HepG2 (cell line): ENCODE measurements at regions not wholly inside any gene's neighbourhood (a gene's known extent, or its start where the extent isn't known, plus 50 kb on each side); places are given as distances from the start of the nearest gene placed in this dataset.

ENCODE experiments used
- ATAC-seq: fragments of 200-7000 bp; cut with Tn5 transposase; 3 replicates; pipeline ENCODE4 v1.9.1; 2020; ENCODE audit warnings: mild to moderate bottlenecking, moderate library complexity
- BruUV-seq: library from RNA; stranded (reverse); fragments of 400-500 nt; replicated peaks from 2 replicates; lab custom pipeline; 2021; lab: Mats Ljungman, UMichigan
- CTCF ChIA-PET: fragments of 300-600 bp; formaldehyde crosslinking; extraction: SDS; loops from one replicate; lab custom pipeline; 2021; ENCODE audit warnings: low total read pairs, inconsistent platforms, low intra/inter-chr PET ratio; lab: Yijun Ruan, JAX
- POLR2A ChIA-PET: fragments of 350-600 bp; sonication (Branson Sonifier 250); formaldehyde crosslinking; loops from one replicate; lab custom pipeline; 2020; ENCODE audit warnings: antibody characterized with exemption, inconsistent platforms; lab: Yijun Ruan, JAX
- DNase-seq: peaks from one replicate; pipeline ENCODE4 v3.0.0-alpha.2; 2015; ENCODE audit warnings: low spot score
- FAIRE-seq: peaks from 3 replicates; lab custom pipeline; 2011; peaks lifted over from hg19 to GRCh38; lab: Jason Lieb, UNC
- H2AFZ ChIP-seq: one replicate; pipeline ENCODE4 v1.6.1; 2011; ENCODE audit warnings: low read length, inconsistent platforms
- H3K27ac ChIP-seq: fragments of 300-600 bp; 3 replicates; pipeline ENCODE4 v1.8.0; 2011; ENCODE audit warnings: mixed run types, mild to moderate bottlenecking, mixed read lengths, low read length, inconsistent platforms; ENCODE audit not compliant: insufficient read depth; ENCODE audit errors: extremely low read length
- H3K27me3 ChIP-seq, 2 experiments: fragments of 200-600 bp in 1 of 2; 2 replicates in 1 of 2; 3 replicates in 1 of 2; pipeline versions ENCODE4 v1.6.0 to v1.8.0; 2011; ENCODE audit warnings: low read length in 2 of 2, mild to moderate bottlenecking in 2 of 2, moderate library complexity in 2 of 2, inconsistent platforms in 1 of 2; ENCODE audit not compliant: insufficient read depth in 2 of 2, control insufficient read depth in 1 of 2
- H3K36me3 ChIP-seq, 2 experiments: fragments of 200-600 bp in 1 of 2; replicated peaks in 1 of 2; 2 replicates in 1 of 2; 3 replicates in 1 of 2; pipeline versions ENCODE4 v1.5.1 to v1.8.0; 2011; ENCODE audit warnings: low read length in 2 of 2, inconsistent platforms in 1 of 2; ENCODE audit not compliant: insufficient read depth in 2 of 2, control insufficient read depth in 1 of 2
- H3K4me1 ChIP-seq: 2 replicates; pipeline ENCODE4 v1.5.1; 2012; ENCODE audit warnings: low read length, inconsistent platforms; ENCODE audit not compliant: insufficient read depth
- H3K4me2 ChIP-seq: 2 replicates; pipeline ENCODE4 v1.6.0; 2011; ENCODE audit warnings: low read depth, low read length, inconsistent platforms
- H3K4me3 ChIP-seq, 3 experiments: fragments of 200-600 bp in 1 of 3; sonication (generic), shearing (Covaris generic) in 1 of 3; replicated peaks in 1 of 3; 2 replicates each; pipeline ENCODE4 v1.5.1; 2011 to 2016; ENCODE audit warnings: low read length in 3 of 3, inconsistent platforms in 2 of 3, low read depth in 2 of 3, mild to moderate bottlenecking in 2 of 3, control low read depth in 1 of 3, mixed read lengths in 1 of 3; ENCODE audit not compliant: insufficient read depth in 1 of 3
- H3K79me2 ChIP-seq: one replicate; pipeline ENCODE4 v1.6.1; 2011; ENCODE audit warnings: low read length, inconsistent platforms; ENCODE audit not compliant: insufficient read depth
- H3K9ac ChIP-seq: 2 replicates; pipeline ENCODE4 v1.6.0; 2011; ENCODE audit warnings: mild to moderate bottlenecking, low read depth, low read length, inconsistent platforms; ENCODE audit not compliant: insufficient read depth
- H3K9me3 ChIP-seq: 2 replicates; pipeline ENCODE4 v1.5.1; 2012; ENCODE audit warnings: mild to moderate bottlenecking, low read length
- H4K20me1 ChIP-seq: 2 replicates; pipeline ENCODE4 v1.6.0; 2011; ENCODE audit warnings: inconsistent platforms, mild to moderate bottlenecking, low read length, moderate library complexity; ENCODE audit not compliant: insufficient read depth
- AKNA ChIP-seq: sonication (generic); formaldehyde crosslinking; IDR thresholded peaks from 2 replicates; pipeline ENCODE4 v1.4.0; 2020; ENCODE audit warnings: missing genetic modification reagents, borderline replicate concordance
- ATAD3A ChIP-seq: sonication (generic); formaldehyde crosslinking; IDR thresholded peaks from 2 replicates; pipeline ENCODE4 v1.4.0; 2020; ENCODE audit warnings: missing genetic modification reagents
- CBFB ChIP-seq: sonication (generic); formaldehyde crosslinking; IDR thresholded peaks from 2 replicates; pipeline ENCODE4 v1.4.0; 2020; ENCODE audit warnings: missing genetic modification reagents
- GATAD1 ChIP-seq: IDR thresholded peaks from 2 replicates; pipeline ENCODE4 v1.6.1; 2016; ENCODE audit warnings: missing genetic modification reagents, missing compliant biosample characterization
- MEF2D ChIP-seq: sonication (generic); formaldehyde crosslinking; IDR thresholded peaks from 2 replicates; pipeline ENCODE4 v1.5.1; 2020; ENCODE audit warnings: mild to moderate bottlenecking, missing genetic modification reagents
- SPEN ChIP-seq: sonication (generic); formaldehyde crosslinking; IDR thresholded peaks from 2 replicates; pipeline ENCODE4 v1.5.1; 2020; ENCODE audit warnings: low read depth, mild to moderate bottlenecking, missing genetic modification reagents
- TCF12 ChIP-seq, 2 experiments: fragments of 450-650 bp in 1 of 2; sonication (generic) in 1 of 2; formaldehyde crosslinking in 1 of 2; IDR thresholded peaks; 2 replicates each; pipeline versions ENCODE4 v1.6.1 to v1.8.0; 2017 to 2022; ENCODE audit warnings: antibody characterized with exemption in 1 of 2, mild to moderate bottlenecking in 1 of 2, missing genetic modification reagents in 1 of 2, moderate library complexity in 1 of 2
- ZNF224 ChIP-seq: sonication (generic); formaldehyde crosslinking; IDR thresholded peaks from 2 replicates; pipeline ENCODE4 v1.5.0; 2020; ENCODE audit warnings: mild to moderate bottlenecking, missing genetic modification reagents
- ZNF280B ChIP-seq: sonication (generic); formaldehyde crosslinking; IDR thresholded peaks from 2 replicates; pipeline ENCODE4 v1.5.0; 2020; ENCODE audit warnings: missing genetic modification reagents, mild to moderate bottlenecking, borderline replicate concordance
- ZNF354B ChIP-seq: sonication (generic); formaldehyde crosslinking; IDR thresholded peaks from 2 replicates; pipeline ENCODE4 v1.8.0; 2022; ENCODE audit warnings: mild to moderate bottlenecking, missing genetic modification reagents
- ZNF607 ChIP-seq: sonication (generic); formaldehyde crosslinking; IDR thresholded peaks from 2 replicates; pipeline ENCODE4 v1.5.1; 2020; ENCODE audit warnings: missing genetic modification reagents, mild to moderate bottlenecking, borderline replicate concordance
- WGBS: methylation state at CpG from one replicate; pipeline ENCODE4 v1.1.6; 2017; ENCODE audit warnings: low lambda C conversion rate; 5-methylcytosine and 5-hydroxymethylcytosine counted together
- in situ Hi-C: cut with HindIII; loops from 2 replicates; pipeline ENCODE4 v1.10.0; 2017; ENCODE audit warnings: low pct_unique_long_range_greater_than_20kb; ENCODE audit not compliant: extremely low pct_ligation_motif_present
- intact Hi-C: fragments of 100-400 bp; cut with micrococcal nuclease; formaldehyde crosslinking; loops from one replicate; pipeline ENCODE4 v1.10.0; 2022; ENCODE audit not compliant: unreplicated experiment

GRCh38 chr7:68147614-68148238, 1151.1 kb downstream of the TYW1 start:
- Histone ChIP-seq H3K4me3 (no peak overlapping the region), H3K4me1 (no peaks in the 10 kb centered on the region), H3K9me3 (peaks cover 21% of the 10 kb centered on the region), H3K4me2 (no peak overlapping the region), H4K20me1 (no peaks in the 10 kb centered on the region), H3K36me3 (no peaks in the 10 kb centered on the region), H3K9ac (no peak overlapping the region), H3K27ac (no peak overlapping the region), H3K79me2 (no peaks in the 10 kb centered on the region), H2AFZ (no peak overlapping the region), H3K27me3 (no peaks in the 10 kb centered on the region)
- BruUV-seq, result no TSS peak
- 8% methylated on average over 3 of the region's 3 CpGs for WGBS
- FAIRE-seq (no peak), ATAC-seq (no peak), DNase-seq (no peak)
- intact Hi-C loops (no loop called here), in situ Hi-C loops (no loop called here)
- TF ChIP-seq SPEN (CRISPR knock-in tag), result no peak
- TF ChIP-seq TCF12 (IDR thresholded peaks at IDR 0.05), result no peak
- TF ChIP-seq TCF12 (CRISPR knock-in tag; IDR thresholded peaks at IDR 0.05), result no peak
- TF ChIP-seq AKNA (CRISPR knock-in tag), result no peak
- no peak for TF ChIP-seq ZNF280B (CRISPR knock-in tag)
- no peak for TF ChIP-seq ATAD3A
- TF ChIP-seq ZNF607, result no peak
- TF ChIP-seq MEF2D, result no peak
- TF ChIP-seq ZNF224, result no peak
- TF ChIP-seq ZNF354B (CRISPR knock-in tag), result no peak
- no peak for TF ChIP-seq GATAD1 (CRISPR knock-in tag)
- no peak for TF ChIP-seq CBFB (CRISPR knock-in tag)
- ChIA-PET CTCF (no interaction called here), POLR2A (no interaction called here)
